Epithelial cell of esophagus (primary cell): ENCODE measurements at regions not wholly inside any gene's neighbourhood (a gene's known extent, or its start where the extent isn't known, plus 50 kb on each side); places are given as distances from the start of the nearest gene placed in this dataset.

Experiments
- DNase-seq: peaks from one replicate; pipeline ENCODE4 v3.0.0; 2010; ENCODE audit warnings: low read depth
- H3K4me3 ChIP-seq: 2 replicates; pipeline ENCODE4 v1.5.1; 2011; ENCODE audit warnings: mild to moderate bottlenecking, low read length, control low read depth
- TF ChIP-seq, protein P1 (sequence below): IDR thresholded peaks from 2 replicates; pipeline ENCODE4 v1.5.1; 2011; ENCODE audit warnings: low read depth, mild to moderate bottlenecking, low read length, control low read depth, inconsistent platforms; ENCODE audit not compliant: insufficient read depth; ENCODE audit errors: missing control alignments

DNA sequence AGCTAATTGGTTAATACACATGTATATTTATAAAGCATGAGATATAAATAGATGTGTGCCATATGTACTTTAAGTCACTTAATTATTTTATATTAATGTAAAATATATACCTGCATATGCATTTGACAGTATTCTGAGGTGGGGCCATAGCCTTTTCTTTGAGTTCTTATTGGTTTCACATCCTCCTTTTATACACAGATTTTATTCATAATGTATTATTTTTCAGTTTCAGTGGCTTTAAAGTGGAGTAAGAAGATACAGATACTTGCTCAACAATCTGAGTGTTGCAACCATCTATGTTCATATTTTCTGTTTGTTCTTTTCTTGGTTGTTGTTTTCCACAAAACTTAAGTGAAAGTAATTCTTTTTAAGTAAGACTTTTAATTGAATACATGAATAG, 436.5 kb downstream of the RND3 start:
- DNase-seq = no peak
- TF ChIP-seq, protein P1, sequence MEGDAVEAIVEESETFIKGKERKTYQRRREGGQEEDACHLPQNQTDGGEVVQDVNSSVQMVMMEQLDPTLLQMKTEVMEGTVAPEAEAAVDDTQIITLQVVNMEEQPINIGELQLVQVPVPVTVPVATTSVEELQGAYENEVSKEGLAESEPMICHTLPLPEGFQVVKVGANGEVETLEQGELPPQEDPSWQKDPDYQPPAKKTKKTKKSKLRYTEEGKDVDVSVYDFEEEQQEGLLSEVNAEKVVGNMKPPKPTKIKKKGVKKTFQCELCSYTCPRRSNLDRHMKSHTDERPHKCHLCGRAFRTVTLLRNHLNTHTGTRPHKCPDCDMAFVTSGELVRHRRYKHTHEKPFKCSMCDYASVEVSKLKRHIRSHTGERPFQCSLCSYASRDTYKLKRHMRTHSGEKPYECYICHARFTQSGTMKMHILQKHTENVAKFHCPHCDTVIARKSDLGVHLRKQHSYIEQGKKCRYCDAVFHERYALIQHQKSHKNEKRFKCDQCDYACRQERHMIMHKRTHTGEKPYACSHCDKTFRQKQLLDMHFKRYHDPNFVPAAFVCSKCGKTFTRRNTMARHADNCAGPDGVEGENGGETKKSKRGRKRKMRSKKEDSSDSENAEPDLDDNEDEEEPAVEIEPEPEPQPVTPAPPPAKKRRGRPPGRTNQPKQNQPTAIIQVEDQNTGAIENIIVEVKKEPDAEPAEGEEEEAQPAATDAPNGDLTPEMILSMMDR = no peak
- no peak overlapping the region for H3K4me3 ChIP-seq

DNA sequence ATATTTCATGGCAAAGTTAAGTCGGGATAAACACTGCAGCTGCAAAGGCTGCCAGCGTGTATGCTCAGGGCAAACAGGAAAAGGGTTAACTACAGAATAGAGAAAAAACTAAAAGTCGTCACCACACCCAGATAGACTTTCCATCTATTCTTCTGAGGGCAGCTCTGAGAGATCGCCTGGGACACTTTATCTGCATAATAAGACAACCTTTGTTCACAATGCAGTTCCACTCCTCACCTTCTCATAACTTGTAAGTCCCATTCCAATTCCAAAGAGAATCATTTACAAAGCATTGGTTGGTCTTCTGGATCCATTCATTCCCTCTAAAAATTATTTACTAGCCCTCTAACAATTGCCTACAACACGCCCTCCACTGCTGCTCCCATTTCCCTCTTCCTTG, 437.4 kb downstream of the RND3 start:
- DNase-seq = no peak
- TF ChIP-seq, protein P1 = no peak
- no peak overlapping the region for H3K4me3 ChIP-seq

GRCh38 chr2:150047620-150048222, 439.7 kb downstream of the RND3 start:
- TF ChIP-seq, protein P1 = no peak
- peak; percentile 24 for DNase-seq
- H3K4me3 ChIP-seq = no peak overlapping the region

DNA sequence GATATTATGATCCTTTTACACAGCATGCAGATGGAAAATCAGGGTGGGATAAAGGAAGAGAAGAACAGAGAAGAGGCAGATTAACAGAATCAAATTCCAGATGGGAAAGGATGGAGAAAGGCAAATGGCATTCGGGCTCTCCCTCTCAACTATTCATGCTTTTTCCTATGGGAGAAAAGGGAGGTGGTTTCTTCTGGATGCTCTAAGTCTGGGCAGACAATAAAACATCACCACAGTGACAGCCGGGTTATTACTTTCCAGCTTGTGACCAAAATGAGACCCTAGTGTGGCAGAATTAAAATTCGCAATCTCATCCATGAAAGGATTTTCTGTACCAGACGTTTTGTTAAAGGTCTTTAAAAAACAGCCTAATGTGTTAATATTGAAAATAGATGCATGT, 440.7 kb downstream of the RND3 start:
- TF ChIP-seq, protein P1 = no peak
- no peak for DNase-seq
- no peak overlapping the region for H3K4me3 ChIP-seq

DNA sequence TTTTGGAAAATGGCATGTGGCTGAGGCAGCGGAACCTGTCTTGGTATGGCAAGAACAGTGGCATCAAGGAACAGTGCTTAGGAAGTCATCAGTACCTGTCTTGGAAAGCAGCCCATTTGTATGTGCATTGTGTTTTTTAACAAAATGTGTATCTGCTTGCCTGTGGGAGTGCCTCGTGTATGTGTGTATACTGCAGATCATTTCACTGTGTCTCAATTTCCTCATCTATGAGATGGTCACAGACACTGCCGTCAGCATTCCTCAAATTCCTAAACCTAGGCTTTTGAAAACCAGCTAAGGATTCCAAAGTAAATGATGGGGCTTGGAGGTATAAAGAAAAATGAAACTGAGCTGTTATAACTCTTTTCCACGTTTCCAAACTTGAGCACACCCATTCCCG, 441.3 kb downstream of the RND3 start:
- TF ChIP-seq, protein P1 = no peak
- DNase-seq = peak; percentile 70
- no peak overlapping the region for H3K4me3 ChIP-seq

- no peak overlapping the region for H3K4me3 ChIP-seq
- TF ChIP-seq, protein P1 = no peak
- DNase-seq = peak; percentile 54
Observed at GRCh38 chr2:150045601-150046000, 441.9 kb downstream of the RND3 start.

DNA sequence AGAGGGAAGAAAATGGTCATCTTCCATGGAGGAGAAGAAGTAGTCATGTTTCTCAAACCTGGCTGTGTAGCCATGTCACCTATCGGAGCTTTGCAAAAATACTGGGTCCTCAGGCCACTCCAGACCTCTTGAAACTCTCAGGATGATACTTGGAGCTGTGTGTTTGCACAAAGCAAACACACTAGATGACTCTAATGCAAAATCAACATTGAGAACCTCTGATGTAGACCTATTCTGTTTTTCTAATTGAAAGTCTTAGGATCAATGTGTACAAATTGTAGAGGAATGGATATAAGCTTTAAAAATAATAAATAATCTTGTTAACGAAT, 444.3 kb downstream of the RND3 start:
- H3K4me3 ChIP-seq = no peak overlapping the region
- TF ChIP-seq, protein P1 = no peak
- DNase-seq = no peak
